ENCODE measurements at regions not wholly inside any gene's neighbourhood (a gene's known extent, or its start where the extent isn't known, plus 50 kb on each side); places are given as distances from the start of the nearest gene placed in this dataset.

DNA sequence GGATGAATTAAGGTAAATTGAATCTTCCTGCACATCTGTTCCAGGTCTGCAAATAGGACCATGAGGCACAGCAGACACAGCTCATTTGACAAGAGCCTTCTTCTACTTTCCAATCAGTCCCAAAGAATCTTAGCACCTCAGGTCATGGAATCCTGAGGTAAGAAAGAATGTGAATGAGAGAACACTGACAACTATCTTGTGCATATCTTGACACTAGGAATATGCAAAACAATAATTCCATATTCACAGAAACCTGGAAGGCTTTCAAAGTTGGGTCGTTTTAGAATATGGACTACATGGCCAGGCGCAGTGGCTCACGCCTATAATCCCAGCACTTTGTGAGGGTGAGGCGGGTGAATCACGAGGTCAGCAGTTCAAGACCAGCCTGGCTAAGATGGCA is 1009.4 kb upstream of the GOT2 start:
- Mint-ChIP-seq H3K27ac (no peak overlapping the region), H3K27me3 (no peaks in the 10 kb centered on the region), H3K4me3 (no peak overlapping the region), H3K9me3 (peaks cover 19% of the 10 kb centered on the region), H3K4me1 (no peaks in the 10 kb centered on the region), H3K36me3 (ENCODE audit: low read depth) (no peaks in the 10 kb centered on the region)
- POLR2A ChIA-PET = no interaction called here
- CTCF ChIA-PET = no interaction called here
- no peak for DNase-seq

DNA sequence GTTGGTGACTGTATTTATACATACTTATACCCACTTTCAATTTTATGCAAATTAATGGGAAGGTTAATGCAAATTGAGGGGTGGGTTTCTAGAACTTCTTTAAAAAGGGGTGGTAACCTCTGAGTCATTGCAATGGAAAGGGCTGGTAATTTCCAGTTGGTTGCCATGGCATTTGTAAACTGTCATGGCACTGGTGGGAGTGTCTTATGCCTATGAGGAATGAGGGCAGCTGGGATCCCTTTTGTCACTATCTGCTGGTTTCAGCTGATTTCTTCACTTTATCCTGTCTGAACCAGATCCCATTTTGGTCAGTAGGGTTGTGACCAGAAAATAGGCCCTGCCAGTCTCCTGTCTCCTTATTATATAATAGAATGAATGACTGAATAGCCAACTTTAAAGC is 1006.7 kb upstream of the GOT2 start:
- Mint-ChIP-seq H3K9me3 (peaks cover 19% of the 10 kb centered on the region), H3K4me3 (no peak overlapping the region), H3K36me3 (ENCODE audit: low read depth) (no peaks in the 10 kb centered on the region), H3K4me1 (no peaks in the 10 kb centered on the region), H3K27ac (no peak overlapping the region), H3K27me3 (no peaks in the 10 kb centered on the region)
- ChIA-PET POLR2A (no interaction called here), CTCF (no interaction called here)
- no peak for DNase-seq

DNA sequence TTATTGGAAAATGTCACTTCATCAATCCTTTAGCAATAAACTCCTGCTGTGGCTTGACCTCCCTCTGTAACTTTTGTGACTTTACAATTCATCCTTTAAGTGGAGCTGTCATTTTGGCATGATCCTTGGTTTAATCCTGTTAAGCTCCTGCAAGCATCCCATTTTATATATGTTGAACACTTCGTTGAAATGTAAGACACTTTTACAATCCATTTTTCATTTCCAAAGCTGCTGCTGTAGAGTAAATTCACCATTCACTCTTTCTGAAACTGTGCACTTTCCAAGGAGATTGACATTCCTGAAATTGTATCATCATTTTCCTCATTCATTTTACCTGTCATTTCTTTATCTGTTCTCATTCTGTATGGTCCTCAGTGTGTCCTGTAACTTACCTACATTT is 1003.2 kb upstream of the GOT2 start:
- Mint-ChIP-seq H3K36me3 (ENCODE audit: low read depth) (no peaks in the 10 kb centered on the region), H3K4me1 (no peaks in the 10 kb centered on the region), H3K27me3 (no peaks in the 10 kb centered on the region), H3K27ac (no peak overlapping the region), H3K4me3 (no peak overlapping the region), H3K9me3 (peaks cover 9% of the 10 kb centered on the region)
- CTCF ChIA-PET = no interaction called here
- POLR2A ChIA-PET = no interaction called here
- DNase-seq = no peak

DNA sequence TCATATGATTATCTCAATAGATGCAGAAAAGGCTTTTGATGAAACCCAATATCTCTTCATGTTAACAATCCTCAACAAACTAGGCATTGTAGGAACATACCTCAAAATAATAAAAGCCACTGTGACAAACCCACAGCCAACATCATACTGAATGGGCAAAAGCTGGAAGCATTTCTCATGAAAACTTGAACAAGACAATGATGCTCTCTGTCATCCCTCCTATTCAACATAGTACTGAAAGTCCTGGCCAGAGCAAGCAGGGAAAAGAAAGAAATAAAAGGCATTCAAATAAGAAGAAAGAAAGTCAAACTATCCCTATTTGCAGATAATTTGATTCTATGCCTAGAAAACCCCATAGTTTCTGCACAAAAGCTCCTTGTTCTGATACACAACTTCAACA is 999.2 kb upstream of the GOT2 start:
- ChIA-PET CTCF (no interaction called here), POLR2A (no interaction called here)
- peaks cover 22% of the 10 kb centered on the region for H3K9me3 Mint-ChIP-seq
- H3K36me3 Mint-ChIP-seq (ENCODE audit: low read depth) = no peaks in the 10 kb centered on the region
- H3K4me1 Mint-ChIP-seq = no peaks in the 10 kb centered on the region
- no peak for DNase-seq
- H3K27ac Mint-ChIP-seq = no peak overlapping the region
- H3K4me3 Mint-ChIP-seq = no peak overlapping the region
- no peaks in the 10 kb centered on the region for H3K27me3 Mint-ChIP-seq

DNA sequence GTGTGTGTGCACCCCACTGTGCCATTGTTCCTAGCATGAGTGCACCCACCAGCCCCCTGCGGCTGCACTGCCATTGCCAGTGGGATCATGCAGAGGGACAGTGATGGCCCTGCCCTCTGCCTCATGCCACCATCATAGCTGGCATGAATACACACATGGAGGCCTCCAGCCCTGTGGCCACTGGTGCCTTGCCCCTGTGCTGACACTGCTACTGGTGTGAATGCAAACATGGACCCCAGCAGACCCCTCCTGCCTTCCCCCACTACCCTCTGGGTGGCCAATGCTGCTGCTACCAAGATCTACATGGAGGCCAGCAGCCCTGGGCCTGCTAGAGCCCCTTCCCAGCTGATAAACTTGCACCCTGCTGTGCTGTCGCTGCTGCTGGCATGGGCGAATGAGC is 995.5 kb upstream of the GOT2 start:
- Mint-ChIP-seq H3K4me1 (no peaks in the 10 kb centered on the region), H3K4me3 (no peak overlapping the region), H3K9me3 (peaks cover 20% of the 10 kb centered on the region), H3K27me3 (no peaks in the 10 kb centered on the region), H3K27ac (no peak overlapping the region), H3K36me3 (ENCODE audit: low read depth) (no peaks in the 10 kb centered on the region)
- ChIA-PET POLR2A (no interaction called here), CTCF (no interaction called here)
- no peak for DNase-seq

DNA sequence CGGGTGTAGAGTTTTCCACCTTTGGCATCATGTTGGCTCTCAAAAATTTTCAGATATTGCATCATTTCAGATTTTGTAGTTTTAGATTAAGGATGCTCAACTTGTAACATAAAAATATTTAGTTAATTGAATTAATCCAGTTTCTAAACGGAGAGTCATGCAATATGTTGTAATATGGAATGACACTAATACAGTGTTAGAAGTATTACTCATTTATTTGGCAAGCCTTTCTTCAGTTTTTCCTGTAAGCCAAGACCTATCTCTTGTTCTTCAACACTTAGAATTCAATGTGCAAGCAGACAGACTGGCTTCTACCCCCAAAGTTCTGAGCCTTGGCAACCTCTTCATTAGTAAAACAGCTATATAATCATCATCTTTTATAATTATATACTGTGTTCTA is 985.0 kb upstream of the GOT2 start:
- Mint-ChIP-seq H3K4me1 (no peaks in the 10 kb centered on the region), H3K36me3 (ENCODE audit: low read depth) (no peaks in the 10 kb centered on the region), H3K27me3 (no peaks in the 10 kb centered on the region), H3K27ac (no peak overlapping the region), H3K4me3 (no peak overlapping the region), H3K9me3 (peaks cover 4% of the 10 kb centered on the region)
- ChIA-PET CTCF (no interaction called here), POLR2A (no interaction called here)
- DNase-seq = no peak

DNA sequence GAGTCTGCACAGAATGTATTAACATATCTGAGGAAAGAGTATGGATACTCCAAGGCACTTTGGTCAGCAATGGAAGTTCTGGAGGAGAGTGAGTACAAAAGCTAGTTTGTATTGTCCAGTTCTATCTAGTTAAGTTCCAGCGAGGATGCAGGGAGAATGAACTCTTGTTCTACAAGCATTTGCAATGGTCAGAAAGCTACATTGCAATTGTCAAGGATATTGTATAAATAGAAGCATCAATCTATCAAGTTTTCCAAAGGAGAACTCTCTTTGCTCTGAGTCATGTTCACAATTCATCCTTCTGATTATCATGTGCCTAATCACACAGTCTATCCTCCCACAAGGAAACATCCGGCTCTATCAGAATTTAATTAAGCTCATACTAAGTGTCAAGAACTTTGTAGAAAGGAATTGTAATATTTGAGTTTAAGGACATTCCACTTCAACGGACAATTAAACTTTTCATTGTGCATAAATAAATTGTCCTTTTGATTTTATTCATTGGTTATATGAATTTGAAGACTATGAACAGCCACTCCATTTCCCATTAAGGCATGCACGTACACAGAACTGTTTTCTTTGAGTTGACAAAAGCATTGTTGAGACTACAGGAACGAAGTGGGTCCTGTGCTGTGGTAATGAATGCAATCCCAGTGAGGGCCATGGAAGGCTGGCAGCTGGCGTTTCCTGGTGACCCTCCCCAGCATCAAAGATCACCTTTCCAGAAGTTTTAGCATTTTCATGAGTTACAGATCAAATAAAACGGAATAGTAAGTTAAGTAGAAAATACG is 973.5 kb upstream of the GOT2 start:
- H3K27ac Mint-ChIP-seq = no peak overlapping the region
- H3K4me1 Mint-ChIP-seq = no peaks in the 10 kb centered on the region
- no peaks in the 10 kb centered on the region for H3K27me3 Mint-ChIP-seq
- ChIA-PET CTCF (no interaction called here), POLR2A (no interaction called here)
- H3K36me3 Mint-ChIP-seq (ENCODE audit: low read depth) = no peaks in the 10 kb centered on the region
- DNase-seq = no peak
- no peak overlapping the region for H3K4me3 Mint-ChIP-seq
- H3K9me3 Mint-ChIP-seq = peaks cover 13% of the 10 kb centered on the region

DNA sequence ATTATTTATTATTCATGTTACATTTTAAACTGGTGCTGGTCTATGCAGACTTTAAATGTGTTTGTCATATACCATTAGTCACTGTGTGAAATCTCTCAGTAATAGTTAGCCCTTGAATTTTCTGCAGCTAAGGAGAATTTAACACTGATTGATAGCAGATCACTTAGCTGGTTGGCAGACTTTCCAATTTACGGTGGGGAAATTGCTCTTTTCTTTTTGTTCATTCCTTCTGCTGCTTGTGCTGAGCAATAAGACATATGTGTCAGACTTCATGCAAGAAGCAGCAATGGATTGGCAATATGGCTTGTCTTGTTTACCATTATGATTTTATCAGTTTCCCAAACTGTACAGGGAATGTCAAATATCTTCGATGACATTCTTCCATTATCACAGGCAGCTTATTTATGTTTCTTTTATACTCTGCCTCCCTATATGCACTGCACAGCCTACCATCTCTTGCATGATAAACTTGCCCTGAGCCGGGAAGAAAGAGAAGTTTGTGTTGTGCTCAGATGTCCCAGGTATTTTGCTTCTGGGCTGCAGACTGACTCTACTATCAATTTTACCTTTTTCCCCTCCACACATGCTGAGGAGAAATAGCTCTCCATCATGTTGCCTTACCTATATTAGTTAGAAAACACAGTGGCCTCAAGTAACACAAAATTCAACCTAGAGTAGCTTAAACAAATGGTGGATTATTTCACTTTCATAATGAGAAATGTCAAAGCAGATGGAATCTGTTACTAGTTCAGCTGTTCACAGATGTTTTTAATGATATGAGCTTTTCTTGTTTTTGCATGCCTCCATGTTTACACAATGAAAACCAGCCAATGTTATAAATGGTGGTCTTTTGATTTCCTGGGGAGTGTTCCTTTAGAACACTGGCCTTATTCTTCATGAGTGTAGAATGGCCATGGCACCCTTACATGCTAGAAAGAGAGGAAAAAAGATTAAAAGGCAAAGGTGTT is 968.1 kb upstream of the GOT2 start:
- Mint-ChIP-seq H3K9me3 (peaks cover 14% of the 10 kb centered on the region), H3K4me3 (no peak overlapping the region), H3K27ac (no peak overlapping the region), H3K36me3 (ENCODE audit: low read depth) (no peaks in the 10 kb centered on the region), H3K27me3 (no peaks in the 10 kb centered on the region), H3K4me1 (no peaks in the 10 kb centered on the region)
- CTCF ChIA-PET = no interaction called here
- POLR2A ChIA-PET = no interaction called here
- no peak for DNase-seq

DNA sequence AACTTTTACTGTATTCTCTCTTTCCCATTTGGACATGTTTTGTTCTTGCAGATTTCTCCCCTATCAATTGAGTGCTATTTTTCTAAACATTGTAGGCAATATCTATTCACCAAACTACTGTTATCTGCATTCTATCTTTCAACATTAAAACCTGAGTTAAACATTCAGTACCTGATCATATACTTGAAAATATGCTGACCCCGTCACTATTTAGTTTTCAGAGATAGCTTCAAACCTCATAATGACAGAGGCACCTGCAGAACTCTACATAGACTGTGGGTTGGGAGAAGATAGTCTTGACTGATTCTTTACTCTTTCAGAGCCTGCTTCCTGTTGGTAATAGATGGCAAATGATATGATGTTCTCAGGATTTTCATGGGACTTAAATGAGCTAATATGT is 965.7 kb upstream of the GOT2 start:
- Mint-ChIP-seq H3K27ac (no peak overlapping the region), H3K36me3 (ENCODE audit: low read depth) (no peaks in the 10 kb centered on the region), H3K9me3 (peaks cover 9% of the 10 kb centered on the region), H3K4me1 (no peaks in the 10 kb centered on the region), H3K4me3 (no peak overlapping the region), H3K27me3 (no peaks in the 10 kb centered on the region)
- no peak for DNase-seq
- ChIA-PET POLR2A (no interaction called here), CTCF (no interaction called here)

DNA sequence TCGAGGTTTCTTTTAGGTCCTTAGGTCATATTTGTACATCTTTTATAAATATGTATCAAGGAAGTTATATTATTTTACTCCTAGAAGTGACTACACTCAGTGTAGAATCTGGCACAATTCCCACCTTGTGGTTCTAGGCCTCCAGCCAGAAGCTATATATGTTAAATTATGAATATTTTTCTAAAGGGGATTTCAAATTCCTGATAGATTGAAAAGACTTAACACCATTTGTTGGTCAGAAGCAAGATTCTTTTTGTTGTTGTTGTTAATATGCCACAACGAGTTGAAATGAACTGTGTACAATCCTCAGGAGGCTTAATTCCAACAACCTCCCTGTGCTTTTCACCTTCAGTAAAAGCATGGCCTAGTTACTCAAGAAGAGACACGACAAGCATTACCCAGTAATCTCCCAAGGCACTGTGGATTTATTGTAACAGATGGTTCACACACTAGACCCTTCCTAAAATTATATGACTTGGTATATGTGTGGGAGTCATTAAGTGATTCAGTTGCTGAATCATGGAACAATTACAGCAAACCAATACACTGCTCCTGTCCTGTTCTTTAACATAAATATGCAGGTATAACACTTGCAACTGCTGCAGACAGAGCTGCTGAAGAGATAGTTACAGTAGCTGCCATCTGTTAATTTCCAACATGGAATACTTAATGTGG is 964.4 kb upstream of the GOT2 start:
- Mint-ChIP-seq H3K36me3 (ENCODE audit: low read depth) (no peaks in the 10 kb centered on the region), H3K27ac (no peak overlapping the region), H3K27me3 (no peaks in the 10 kb centered on the region), H3K9me3 (peaks cover 9% of the 10 kb centered on the region), H3K4me1 (no peaks in the 10 kb centered on the region), H3K4me3 (no peak overlapping the region)
- ChIA-PET POLR2A (no interaction called here), CTCF (no interaction called here)
- no peak for DNase-seq

DNA sequence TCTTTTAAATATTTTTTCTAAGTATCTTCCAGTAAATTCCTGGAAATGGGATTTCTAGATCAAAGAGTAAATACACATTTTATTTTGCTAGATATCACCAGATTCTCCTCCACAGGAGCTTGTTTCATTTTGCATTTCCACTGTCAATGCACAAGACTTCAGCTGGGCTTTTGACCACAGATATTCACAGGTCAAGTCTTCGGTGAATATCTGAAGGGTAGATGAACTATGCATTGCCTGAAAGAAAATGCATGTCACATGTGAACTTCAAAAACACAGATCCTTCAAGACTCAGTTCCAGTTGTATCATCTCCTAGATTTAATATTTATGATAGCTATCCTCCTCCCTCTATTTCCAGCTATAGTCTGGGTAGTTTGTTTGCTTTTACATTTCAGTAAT is 963.6 kb upstream of the GOT2 start:
- peaks cover 9% of the 10 kb centered on the region for H3K9me3 Mint-ChIP-seq
- H3K4me3 Mint-ChIP-seq = no peak overlapping the region
- no peaks in the 10 kb centered on the region for H3K27me3 Mint-ChIP-seq
- H3K27ac Mint-ChIP-seq = no peak overlapping the region
- CTCF ChIA-PET = no interaction called here
- H3K4me1 Mint-ChIP-seq = no peaks in the 10 kb centered on the region
- no peaks in the 10 kb centered on the region for H3K36me3 Mint-ChIP-seq (ENCODE audit: low read depth)
- POLR2A ChIA-PET = no interaction called here
- no peak for DNase-seq

DNA sequence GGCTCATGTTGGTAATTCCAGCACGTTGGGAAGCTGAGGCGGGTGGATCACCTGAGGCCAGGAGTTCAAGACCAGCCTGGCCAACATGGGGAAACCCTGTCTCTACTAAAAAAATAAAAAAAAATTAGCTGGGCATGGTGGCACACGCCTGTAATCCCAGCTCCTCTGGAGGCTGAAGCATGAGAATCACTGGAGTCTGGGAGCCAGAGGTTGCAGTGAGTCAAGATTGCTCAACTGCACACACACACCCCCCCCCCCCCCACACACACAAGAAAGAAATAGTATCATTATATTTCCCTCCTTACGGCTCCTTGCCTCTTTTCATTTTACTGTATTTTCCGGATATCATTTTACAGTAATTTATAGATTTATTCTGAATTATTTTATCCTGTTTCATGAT is 963.1 kb upstream of the GOT2 start:
- DNase-seq = no peak
- Mint-ChIP-seq H3K36me3 (ENCODE audit: low read depth) (no peaks in the 10 kb centered on the region), H3K27ac (no peak overlapping the region), H3K4me1 (no peaks in the 10 kb centered on the region), H3K4me3 (no peak overlapping the region), H3K27me3 (no peaks in the 10 kb centered on the region), H3K9me3 (peaks cover 9% of the 10 kb centered on the region)
- ChIA-PET CTCF (no interaction called here), POLR2A (no interaction called here)

DNA sequence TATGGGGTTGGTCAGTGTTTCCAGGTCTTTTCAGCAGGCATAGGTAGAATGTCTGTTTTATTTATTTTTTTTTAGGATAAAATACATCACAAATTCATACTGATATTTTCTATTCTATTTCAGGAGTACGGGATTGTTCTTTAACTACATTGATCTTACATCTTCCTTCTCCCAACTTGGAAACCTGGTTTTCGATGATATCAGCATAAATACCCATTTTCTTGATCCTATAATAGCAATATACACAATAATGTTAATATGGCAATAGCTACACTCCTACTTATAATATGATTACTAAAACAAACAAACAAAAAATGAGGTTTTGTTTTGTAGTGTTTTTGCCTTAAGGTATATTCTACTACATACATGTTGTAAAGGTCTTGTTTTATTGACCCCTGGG is 962.4 kb upstream of the GOT2 start:
- no peak for DNase-seq
- POLR2A ChIA-PET = no interaction called here
- Mint-ChIP-seq H3K9me3 (peaks cover 9% of the 10 kb centered on the region), H3K36me3 (ENCODE audit: low read depth) (no peaks in the 10 kb centered on the region), H3K4me1 (no peaks in the 10 kb centered on the region), H3K27me3 (no peaks in the 10 kb centered on the region), H3K4me3 (no peak overlapping the region), H3K27ac (no peak overlapping the region)
- CTCF ChIA-PET = no interaction called here

DNA sequence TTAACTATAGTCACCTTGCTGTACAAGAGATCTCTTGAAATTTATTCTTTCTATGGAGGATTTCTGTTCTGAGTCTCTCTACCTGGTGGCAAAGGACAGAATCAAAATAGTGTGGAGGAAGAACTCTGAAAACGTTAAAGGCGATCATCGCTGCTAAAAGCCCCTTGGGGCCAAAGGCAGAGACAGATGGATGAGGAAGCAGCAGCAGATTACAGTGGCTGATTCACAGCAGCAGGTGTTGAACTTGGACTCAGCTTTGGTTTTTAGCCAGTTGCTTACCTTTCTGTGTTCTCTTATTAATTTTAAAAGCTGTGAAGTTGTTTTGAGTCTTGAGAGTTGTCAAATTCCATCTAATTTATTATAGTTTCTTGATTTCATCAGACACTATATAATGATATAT is 956.1 kb upstream of the GOT2 start:
- Mint-ChIP-seq H3K27ac (no peak overlapping the region), H3K27me3 (no peaks in the 10 kb centered on the region), H3K4me1 (no peaks in the 10 kb centered on the region), H3K36me3 (ENCODE audit: low read depth) (no peaks in the 10 kb centered on the region), H3K9me3 (peaks cover 19% of the 10 kb centered on the region), H3K4me3 (no peak overlapping the region)
- CTCF ChIA-PET = no interaction called here
- no peak for DNase-seq
- POLR2A ChIA-PET = no interaction called here

All from activated CD4-positive, alpha-beta memory T cell treated with anti-CD3 and anti-CD28 coated beads, Interleukin-2, amount 10 ng/mL, durations not matched to agents 7 days and 5 days (primary cell).